ELR (cell line): ENCODE measurements at regions not wholly inside any gene's neighbourhood (a gene's known extent, or its start where the extent isn't known, plus 50 kb on each side); places are given as distances from the start of the nearest gene placed in this dataset.
A peak's percentile ranks its signal among the peaks of the same experiment; 100 is the strongest.
"Not testable (repeated sequence)": the region's sequence is repeated elsewhere in the genome, so short reads cannot be mapped to it uniquely, and the experiment has no call there.

Source experiments
- DNase-seq: peaks from one replicate; pipeline ENCODE4 v3.0.0-alpha.2; 2015; ENCODE audit warnings: low read depth

GRCh38 chr11:34001557-34002064, 49.9 kb upstream of the CAPRIN1 start:
- DNase-seq: no peak

GRCh38 chr11:33999393-33999792, 52.1 kb upstream of the CAPRIN1 start:
- DNase-seq: no peak

GRCh38 chr11:33997584-33998251, 53.8 kb upstream of the CAPRIN1 start:
- peak; percentile 33 for DNase-seq

GRCh38 chr11:33996498-33997454, 54.8 kb upstream of the CAPRIN1 start:
- DNase-seq: peak; percentile 82

GRCh38 chr11:33994937-33995336, 56.6 kb upstream of the CAPRIN1 start:
- DNase-seq: no peak

- DNase-seq: not testable (repeated sequence)
Measured at GRCh38 chr11:33991136-33991535, 60.4 kb upstream of the CAPRIN1 start.

GRCh38 chr11:33990131-33990530, 61.4 kb upstream of the CAPRIN1 start:
- DNase-seq: not testable (repeated sequence)

GRCh38 chr11:33989461-33989860, 62.1 kb upstream of the CAPRIN1 start:
- DNase-seq: no peak

- no peak for DNase-seq
Measured at GRCh38 chr11:33988586-33989370, 62.8 kb upstream of the CAPRIN1 start.

GRCh38 chr11:33987975-33988580, 63.5 kb upstream of the CAPRIN1 start:
- peak; percentile 86 for DNase-seq

- no peak for DNase-seq
Measured at GRCh38 chr11:33987545-33987944, 64.0 kb upstream of the CAPRIN1 start.

- not testable (repeated sequence) for DNase-seq
Measured at GRCh38 chr11:33986597-33987501, 64.7 kb upstream of the CAPRIN1 start.

- DNase-seq: peak; percentile 33
Measured at GRCh38 chr11:33984682-33985389, 66.7 kb upstream of the CAPRIN1 start.

- no peak for DNase-seq
Measured at GRCh38 chr11:33982661-33983060, 68.9 kb upstream of the CAPRIN1 start.

- DNase-seq: no peak
Measured at GRCh38 chr11:33980897-33981296, 70.6 kb upstream of the CAPRIN1 start.

- DNase-seq: no peak
Measured at GRCh38 chr11:33978376-33978775, 73.2 kb upstream of the CAPRIN1 start.

- DNase-seq: no peak
Measured at GRCh38 chr11:33977676-33978075, 73.9 kb upstream of the CAPRIN1 start.

- DNase-seq: no peak
Measured at GRCh38 chr11:33976495-33977199, 74.9 kb upstream of the CAPRIN1 start.

GRCh38 chr11:33974804-33975203, 76.7 kb upstream of the CAPRIN1 start:
- DNase-seq: no peak
